GM21390 (cell line): ENCODE measurements at regions not wholly inside any gene's neighbourhood (a gene's known extent, or its start where the extent isn't known, plus 50 kb on each side); places are given as distances from the start of the nearest gene placed in this dataset.
"Not testable (repeated sequence)": the region's sequence is repeated elsewhere in the genome, so short reads cannot be mapped to it uniquely, and the experiment has no call there.

ENCODE experiments used
- ATAC-seq: cut with Tn5 transposase; IDR thresholded peaks from one replicate; pipeline ENCODE4 v1.9.1; 2021; ENCODE audit not compliant: unreplicated experiment

GRCh38 chr18:10114717-10115463, 201.1 kb downstream of the VAPA start:
- ATAC-seq = no peak

GRCh38 chr18:10116574-10116973, 202.8 kb downstream of the VAPA start:
- no peak for ATAC-seq

- ATAC-seq = no peak
These were observed 205.7 kb downstream of the VAPA start for GRCh38 chr18:10119528-10119927.

GRCh38 chr18:10119991-10120390, 206.2 kb downstream of the VAPA start:
- no peak for ATAC-seq

GRCh38 chr18:10120622-10121021, 206.8 kb downstream of the VAPA start:
- ATAC-seq = no peak

GRCh38 chr18:10121028-10121427, 207.2 kb downstream of the VAPA start:
- ATAC-seq = no peak

GRCh38 chr18:10121786-10122515, 208.1 kb downstream of the VAPA start:
- ATAC-seq = no peak

GRCh38 chr18:10122988-10123950, 209.5 kb downstream of the VAPA start:
- ATAC-seq = no peak

- no peak for ATAC-seq
These were observed 210.3 kb downstream of the VAPA start for GRCh38 chr18:10124071-10124470.

GRCh38 chr18:10124557-10124956, 210.7 kb downstream of the VAPA start:
- no peak for ATAC-seq

- no peak for ATAC-seq
These were observed 211.2 kb downstream of the VAPA start for GRCh38 chr18:10124967-10125366.

- ATAC-seq = no peak
These were observed 213.9 kb downstream of the VAPA start for GRCh38 chr18:10127729-10128128.

GRCh38 chr18:10128921-10129501, 215.2 kb downstream of the VAPA start:
- ATAC-seq = no peak

- no peak for ATAC-seq
These were observed 216.8 kb downstream of the VAPA start for GRCh38 chr18:10130606-10131005.

GRCh38 chr18:10131081-10131459, 217.3 kb downstream of the VAPA start:
- no peak for ATAC-seq

GRCh38 chr18:10131460-10132395, 217.9 kb downstream of the VAPA start:
- no peak for ATAC-seq

GRCh38 chr18:10133516-10133915, 219.7 kb downstream of the VAPA start:
- ATAC-seq = no peak

- no peak for ATAC-seq
These were observed 220.4 kb downstream of the VAPA start for GRCh38 chr18:10134204-10134603.

GRCh38 chr18:10134749-10135148, 220.9 kb downstream of the VAPA start:
- not testable (repeated sequence) for ATAC-seq
